ENCODE measurements at regions not wholly inside any gene's neighbourhood (a gene's known extent, or its start where the extent isn't known, plus 50 kb on each side); places are given as distances from the start of the nearest gene placed in this dataset.

DNA sequence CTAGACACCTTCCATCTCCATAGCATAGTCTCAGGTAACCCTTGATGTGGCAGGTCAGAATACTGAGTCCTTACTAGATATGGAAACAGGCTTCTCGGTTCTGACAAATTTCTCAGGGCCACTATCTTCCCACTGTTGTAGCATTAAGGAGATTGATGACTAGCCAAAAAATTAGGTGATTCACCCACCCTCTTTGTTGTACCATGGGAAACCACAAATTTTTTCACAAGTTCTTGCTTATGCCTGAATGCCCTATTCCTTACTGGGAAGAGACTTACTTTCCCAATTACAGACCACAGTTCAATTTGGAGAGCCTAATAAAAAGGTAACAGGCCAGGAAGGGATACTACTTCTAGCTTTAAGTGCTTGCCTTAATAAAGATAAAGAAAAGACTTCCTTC, 948.8 kb downstream of the GRM8 start:
- Histone ChIP-seq H3K4me1 (no peaks in the 10 kb centered on the region), H3K9me3 (no peaks in the 10 kb centered on the region), H3K27me3 (no peaks in the 10 kb centered on the region), H3K27ac (no peak overlapping the region), H3K36me3 (no peaks in the 10 kb centered on the region), H3K4me3 (no peak overlapping the region)
- no peak for DNase-seq (ENCODE audit: low spot score in 2 of 2)
- TF ChIP-seq, protein P1, sequence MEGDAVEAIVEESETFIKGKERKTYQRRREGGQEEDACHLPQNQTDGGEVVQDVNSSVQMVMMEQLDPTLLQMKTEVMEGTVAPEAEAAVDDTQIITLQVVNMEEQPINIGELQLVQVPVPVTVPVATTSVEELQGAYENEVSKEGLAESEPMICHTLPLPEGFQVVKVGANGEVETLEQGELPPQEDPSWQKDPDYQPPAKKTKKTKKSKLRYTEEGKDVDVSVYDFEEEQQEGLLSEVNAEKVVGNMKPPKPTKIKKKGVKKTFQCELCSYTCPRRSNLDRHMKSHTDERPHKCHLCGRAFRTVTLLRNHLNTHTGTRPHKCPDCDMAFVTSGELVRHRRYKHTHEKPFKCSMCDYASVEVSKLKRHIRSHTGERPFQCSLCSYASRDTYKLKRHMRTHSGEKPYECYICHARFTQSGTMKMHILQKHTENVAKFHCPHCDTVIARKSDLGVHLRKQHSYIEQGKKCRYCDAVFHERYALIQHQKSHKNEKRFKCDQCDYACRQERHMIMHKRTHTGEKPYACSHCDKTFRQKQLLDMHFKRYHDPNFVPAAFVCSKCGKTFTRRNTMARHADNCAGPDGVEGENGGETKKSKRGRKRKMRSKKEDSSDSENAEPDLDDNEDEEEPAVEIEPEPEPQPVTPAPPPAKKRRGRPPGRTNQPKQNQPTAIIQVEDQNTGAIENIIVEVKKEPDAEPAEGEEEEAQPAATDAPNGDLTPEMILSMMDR (IDR thresholded peaks at IDR 0.05): no peak
- intact Hi-C loops (cut with DNase I): no loop called here

DNA sequence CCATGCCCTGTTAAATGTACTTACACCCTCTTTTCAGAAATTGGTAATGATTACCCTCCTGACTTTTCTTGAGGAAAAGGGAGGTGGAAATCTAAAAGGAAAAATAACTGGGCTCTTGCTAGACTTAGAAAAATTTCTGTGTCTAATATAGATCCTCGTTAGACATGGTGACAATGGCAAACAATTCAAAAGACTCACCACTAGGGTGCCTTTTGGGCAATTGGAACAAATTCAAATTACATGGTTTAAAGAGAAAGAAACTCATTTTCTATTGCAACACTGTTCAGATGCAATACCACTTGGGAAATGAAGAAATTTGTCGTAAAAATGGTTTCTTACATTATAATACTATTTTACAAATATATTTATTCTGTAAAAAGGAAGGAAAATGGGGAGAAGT, 950.1 kb downstream of the GRM8 start:
- Histone ChIP-seq H3K36me3 (no peaks in the 10 kb centered on the region), H3K27me3 (no peaks in the 10 kb centered on the region), H3K4me1 (no peaks in the 10 kb centered on the region), H3K4me3 (no peak overlapping the region), H3K27ac (no peak overlapping the region), H3K9me3 (no peaks in the 10 kb centered on the region)
- TF ChIP-seq, protein P1 (IDR thresholded peaks at IDR 0.05): no peak
- intact Hi-C loops (cut with DNase I): no loop called here
- no peak for DNase-seq (ENCODE audit: low spot score in 2 of 2)

DNA sequence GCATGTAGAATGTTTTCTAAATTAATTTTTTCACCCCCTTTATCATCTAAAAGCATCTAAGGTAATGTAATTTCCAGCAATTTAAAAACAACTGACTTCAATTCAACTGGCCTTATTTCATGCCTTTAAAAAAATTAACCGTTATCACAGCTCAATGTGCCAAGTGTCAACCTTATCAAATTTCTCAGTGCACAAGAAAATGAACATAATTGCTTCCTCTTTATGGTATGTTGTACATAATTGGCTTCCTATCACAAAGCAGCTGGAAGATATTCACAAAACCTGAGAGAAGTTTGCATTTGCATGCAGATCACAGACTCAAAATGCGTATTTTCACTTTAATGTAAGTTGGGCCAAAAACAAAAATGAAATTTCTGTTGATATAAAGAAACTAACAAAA, 966.4 kb downstream of the GRM8 start:
- H3K27ac ChIP-seq: no peak overlapping the region
- H3K4me1 ChIP-seq: no peaks in the 10 kb centered on the region
- H3K27me3 ChIP-seq: no peaks in the 10 kb centered on the region
- no peaks in the 10 kb centered on the region for H3K9me3 ChIP-seq
- no peaks in the 10 kb centered on the region for H3K36me3 ChIP-seq
- TF ChIP-seq, protein P1 (IDR thresholded peaks at IDR 0.05): no peak
- no peak overlapping the region for H3K4me3 ChIP-seq
- intact Hi-C loops (cut with DNase I): no loop called here
- DNase-seq (ENCODE audit: low spot score in 2 of 2): no peak

- H3K36me3 ChIP-seq: no peaks in the 10 kb centered on the region
- H3K9me3 ChIP-seq: no peaks in the 10 kb centered on the region
- TF ChIP-seq, protein P1 (IDR thresholded peaks at IDR 0.05): no peak
- intact Hi-C loops (cut with DNase I): no loop called here
- H3K4me3 ChIP-seq: no peak overlapping the region
- no peaks in the 10 kb centered on the region for H3K27me3 ChIP-seq
- H3K4me1 ChIP-seq: no peaks in the 10 kb centered on the region
- H3K27ac ChIP-seq: no peak overlapping the region
- DNase-seq (ENCODE audit: low spot score in 2 of 2): no peak
Observed at GRCh38 chr7:126236261-126236660, 1016.5 kb downstream of the GRM8 start.

- no peak overlapping the region for H3K27ac ChIP-seq
- H3K4me3 ChIP-seq: no peak overlapping the region
- H3K9me3 ChIP-seq: no peaks in the 10 kb centered on the region
- no peaks in the 10 kb centered on the region for H3K36me3 ChIP-seq
- no peaks in the 10 kb centered on the region for H3K27me3 ChIP-seq
- DNase-seq (ENCODE audit: low spot score in 2 of 2): no peak
- TF ChIP-seq, protein P1 (IDR thresholded peaks at IDR 0.05): no peak
- H3K4me1 ChIP-seq: no peaks in the 10 kb centered on the region
- intact Hi-C loops (cut with DNase I): no loop called here
Observed at GRCh38 chr7:126228356-126229061, 1024.2 kb downstream of the GRM8 start.

DNA sequence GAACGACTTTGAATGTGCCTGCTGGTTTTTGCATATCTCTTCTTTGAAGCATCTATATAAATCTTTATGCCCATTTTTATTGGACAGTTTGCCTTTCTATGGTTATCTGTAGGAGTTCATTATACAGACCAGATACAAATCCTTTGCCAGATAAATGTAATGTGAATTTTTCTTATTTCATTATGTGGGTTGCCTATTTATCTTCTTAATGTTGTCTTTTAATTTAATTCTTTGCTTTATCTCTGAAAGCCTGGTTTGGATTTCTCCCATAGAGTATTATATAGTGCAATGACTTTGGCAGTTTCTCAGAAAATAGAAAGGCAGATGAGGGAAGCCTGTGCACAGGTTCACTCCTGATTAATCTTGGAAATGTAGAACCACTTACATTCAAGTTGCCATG, 1025.1 kb downstream of the GRM8 start:
- no peaks in the 10 kb centered on the region for H3K36me3 ChIP-seq
- H3K27me3 ChIP-seq: no peaks in the 10 kb centered on the region
- TF ChIP-seq, protein P1 (IDR thresholded peaks at IDR 0.05): no peak
- intact Hi-C loops (cut with DNase I): no loop called here
- no peak overlapping the region for H3K27ac ChIP-seq
- H3K4me1 ChIP-seq: no peaks in the 10 kb centered on the region
- DNase-seq (ENCODE audit: low spot score in 2 of 2): no peak
- no peaks in the 10 kb centered on the region for H3K9me3 ChIP-seq
- no peak overlapping the region for H3K4me3 ChIP-seq
